IPS-20b (cell line): ENCODE measurements at regions not wholly inside any gene's neighbourhood (a gene's known extent, or its start where the extent isn't known, plus 50 kb on each side); places are given as distances from the start of the nearest gene placed in this dataset.

ENCODE experiments used
- H3K27ac ChIP-seq: one replicate; pipeline ENCODE4 v1.5.1; 2013; ENCODE audit warnings: low read length
- H3K27me3 ChIP-seq: 2 replicates; pipeline ENCODE4 v1.6.1; 2013; ENCODE audit warnings: mild to moderate bottlenecking, low read length, inconsistent platforms; ENCODE audit not compliant: insufficient read depth
- H3K36me3 ChIP-seq: 2 replicates; pipeline ENCODE4 v1.6.1; 2013; ENCODE audit warnings: low read depth, mild to moderate bottlenecking, inconsistent platforms, low read length, moderate library complexity; ENCODE audit not compliant: insufficient read depth
- H3K4me1 ChIP-seq: 2 replicates; pipeline ENCODE4 v1.6.1; 2013; ENCODE audit warnings: mild to moderate bottlenecking, control low read depth, inconsistent platforms, low read length, moderate library complexity; ENCODE audit not compliant: insufficient read depth
- H3K4me3 ChIP-seq: 2 replicates; pipeline ENCODE4 v1.5.1; 2013; ENCODE audit warnings: mild to moderate bottlenecking, low read length, inconsistent platforms
- H3K9ac ChIP-seq: 2 replicates; pipeline ENCODE4 v1.6.1; 2013; ENCODE audit warnings: low read depth, mild to moderate bottlenecking, inconsistent platforms, low read length, moderate library complexity
- H3K9me3 ChIP-seq: 2 replicates; pipeline ENCODE4 v1.6.1; 2013; ENCODE audit warnings: mild to moderate bottlenecking, low read depth, low read length, inconsistent platforms; ENCODE audit not compliant: insufficient read depth

- H3K27me3 ChIP-seq = peaks cover 46% of the 10 kb centered on the region
- no peak overlapping the region for H3K9ac ChIP-seq
- no peak overlapping the region for H3K4me3 ChIP-seq
- H3K27ac ChIP-seq = no peak overlapping the region
- no peaks in the 10 kb centered on the region for H3K36me3 ChIP-seq
- H3K9me3 ChIP-seq = no peaks in the 10 kb centered on the region
- peaks cover 5% of the 10 kb centered on the region; the same call in 1 of the 2 replicates for H3K4me1 ChIP-seq
These were observed 149.9 kb upstream of the SLC4A4 start for GRCh38 chr4:71188951-71189350.

GRCh38 chr4:71189471-71189870 lies 149.3 kb upstream of the SLC4A4 start:
- Histone ChIP-seq H3K27me3 (peaks cover 44% of the 10 kb centered on the region), H3K27ac (no peak overlapping the region), H3K9me3 (no peaks in the 10 kb centered on the region), H3K9ac (no peak overlapping the region), H3K36me3 (no peaks in the 10 kb centered on the region), H3K4me1 (peaks cover 5% of the 10 kb centered on the region; the same call in 1 of the 2 replicates), H3K4me3 (no peak overlapping the region)

- H3K4me3 ChIP-seq = no peak overlapping the region
- H3K36me3 ChIP-seq = no peaks in the 10 kb centered on the region
- H3K27ac ChIP-seq = no peak overlapping the region
- H3K4me1 ChIP-seq = peaks cover 4% of the 10 kb centered on the region; the same call in 1 of the 2 replicates
- no peak overlapping the region for H3K9ac ChIP-seq
- H3K27me3 ChIP-seq = peaks cover 3% of the 10 kb centered on the region
- no peaks in the 10 kb centered on the region for H3K9me3 ChIP-seq
These were observed 144.4 kb upstream of the SLC4A4 start for GRCh38 chr4:71194454-71194853.

- Histone ChIP-seq H3K9me3 (no peaks in the 10 kb centered on the region), H3K27ac (no peak overlapping the region), H3K4me3 (no peak overlapping the region), H3K9ac (no peak overlapping the region), H3K4me1 (peaks cover 4% of the 10 kb centered on the region; the same call in 1 of the 2 replicates), H3K27me3 (no peaks in the 10 kb centered on the region), H3K36me3 (no peaks in the 10 kb centered on the region)
These were observed 142.9 kb upstream of the SLC4A4 start for GRCh38 chr4:71195924-71196323.

GRCh38 chr4:71198958-71199357 lies 139.9 kb upstream of the SLC4A4 start:
- H3K36me3 ChIP-seq = no peaks in the 10 kb centered on the region
- no peak overlapping the region for H3K4me3 ChIP-seq
- peaks cover 11% of the 10 kb centered on the region; the same call in 1 of the 2 replicates for H3K4me1 ChIP-seq
- H3K27me3 ChIP-seq = no peaks in the 10 kb centered on the region
- no peak overlapping the region for H3K9ac ChIP-seq
- no peaks in the 10 kb centered on the region for H3K9me3 ChIP-seq
- no peak overlapping the region for H3K27ac ChIP-seq

- Histone ChIP-seq H3K36me3 (no peaks in the 10 kb centered on the region), H3K27ac (no peak overlapping the region), H3K4me3 (no peak overlapping the region), H3K9me3 (no peaks in the 10 kb centered on the region), H3K9ac (no peak overlapping the region), H3K4me1 (peaks cover 11% of the 10 kb centered on the region; the same call in 1 of the 2 replicates), H3K27me3 (no peaks in the 10 kb centered on the region)
These were observed 137.8 kb upstream of the SLC4A4 start for GRCh38 chr4:71201057-71201456.

GRCh38 chr4:71201817-71202576 lies 136.8 kb upstream of the SLC4A4 start:
- Histone ChIP-seq H3K9ac (no peak overlapping the region), H3K9me3 (no peaks in the 10 kb centered on the region), H3K4me1 (peaks cover 10% of the 10 kb centered on the region; the same call in 1 of the 2 replicates), H3K4me3 (no peak overlapping the region), H3K27ac (no peak overlapping the region), H3K27me3 (no peaks in the 10 kb centered on the region), H3K36me3 (no peaks in the 10 kb centered on the region)

- H3K27ac ChIP-seq = no peak overlapping the region
- H3K4me3 ChIP-seq = no peak overlapping the region
- H3K4me1 ChIP-seq = peaks cover 10% of the 10 kb centered on the region; the same call in 1 of the 2 replicates
- H3K9me3 ChIP-seq = no peaks in the 10 kb centered on the region
- H3K27me3 ChIP-seq = no peaks in the 10 kb centered on the region
- no peak overlapping the region for H3K9ac ChIP-seq
- no peaks in the 10 kb centered on the region for H3K36me3 ChIP-seq
These were observed 136.1 kb upstream of the SLC4A4 start for GRCh38 chr4:71202705-71203104.

GRCh38 chr4:71204056-71204455 lies 134.8 kb upstream of the SLC4A4 start:
- H3K27ac ChIP-seq = no peak overlapping the region
- no peaks in the 10 kb centered on the region for H3K27me3 ChIP-seq
- H3K9me3 ChIP-seq = no peaks in the 10 kb centered on the region
- H3K4me3 ChIP-seq = no peak overlapping the region
- H3K9ac ChIP-seq = no peak overlapping the region
- H3K36me3 ChIP-seq = no peaks in the 10 kb centered on the region
- peaks cover 10% of the 10 kb centered on the region; the same call in 1 of the 2 replicates for H3K4me1 ChIP-seq

GRCh38 chr4:71206763-71207162 lies 132.1 kb upstream of the SLC4A4 start:
- peaks cover 10% of the 10 kb centered on the region; the same call in 1 of the 2 replicates for H3K4me1 ChIP-seq
- H3K4me3 ChIP-seq = no peak overlapping the region
- H3K27me3 ChIP-seq = no peaks in the 10 kb centered on the region
- no peak overlapping the region for H3K9ac ChIP-seq
- H3K27ac ChIP-seq = no peak overlapping the region
- no peaks in the 10 kb centered on the region for H3K9me3 ChIP-seq
- no peaks in the 10 kb centered on the region for H3K36me3 ChIP-seq

GRCh38 chr4:71209161-71209560 lies 129.7 kb upstream of the SLC4A4 start:
- Histone ChIP-seq H3K9ac (no peak overlapping the region), H3K36me3 (no peaks in the 10 kb centered on the region), H3K4me1 (peaks cover 2% of the 10 kb centered on the region; the same call in 1 of the 2 replicates), H3K9me3 (no peaks in the 10 kb centered on the region), H3K27ac (no peak overlapping the region), H3K27me3 (no peaks in the 10 kb centered on the region), H3K4me3 (no peak overlapping the region)

- no peaks in the 10 kb centered on the region for H3K27me3 ChIP-seq
- no peaks in the 10 kb centered on the region for H3K36me3 ChIP-seq
- H3K4me1 ChIP-seq = no peaks in the 10 kb centered on the region
- H3K4me3 ChIP-seq = no peak overlapping the region
- H3K27ac ChIP-seq = no peak overlapping the region
- H3K9me3 ChIP-seq = no peaks in the 10 kb centered on the region
- H3K9ac ChIP-seq = no peak overlapping the region
These were observed 128.0 kb upstream of the SLC4A4 start for GRCh38 chr4:71210823-71211222.
